GM12878 (cell line): ENCODE measurements at regions not wholly inside any gene's neighbourhood (a gene's known extent, or its start where the extent isn't known, plus 50 kb on each side); places are given as distances from the start of the nearest gene placed in this dataset.

Experiments
- ATAC-seq: fragments of 200-7000 bp; cut with Tn5 transposase; 3 replicates; pipeline ENCODE4 v1.9.1; 2020; ENCODE audit warnings: mild to moderate bottlenecking, moderate library complexity
- BruUV-seq: library from RNA; stranded (reverse); fragments of 400-500 nt; replicated peaks from 2 replicates; lab custom pipeline; 2021; lab: Mats Ljungman, UMichigan
- CTCF ChIA-PET: fragments of 300-600 bp; sonication (Branson Sonifier 250); formaldehyde crosslinking; extraction: SDS; loops from one replicate; lab custom pipeline; 2021; ENCODE audit warnings: inconsistent platforms; lab: Yijun Ruan, JAX
- POLR2A ChIA-PET: fragments of 350-600 bp; formaldehyde crosslinking; extraction: SDS; loops from one replicate; lab custom pipeline; 2021; ENCODE audit warnings: inconsistent platforms; lab: Charles Lee
- RAD21 ChIA-PET: fragments of 300-600 bp; sonication (Branson Sonifier 250); formaldehyde crosslinking; loops from one replicate; lab custom pipeline; 2023; ENCODE audit warnings: antibody characterized with exemption; ENCODE audit not compliant: unreplicated experiment; lab: Charles Lee
- SMC1A ChIA-PET: fragments of 300-600 bp; sonication (Branson Sonifier 250); formaldehyde crosslinking; loops from one replicate; lab custom pipeline; 2023; ENCODE audit not compliant: unreplicated experiment, uncharacterized antibody; lab: Charles Lee
- DNase-seq: peaks from one replicate; pipeline ENCODE4 v3.0.0-alpha.2; 2011; ENCODE audit warnings: low read depth, low spot score
- FAIRE-seq: peaks from 3 replicates; lab custom pipeline; 2011; peaks lifted over from hg19 to GRCh38; lab: Jason Lieb, UNC
- H2AFZ ChIP-seq: 2 replicates; pipeline ENCODE4 v1.6.0; 2011; ENCODE audit warnings: low read depth, low read length, control low read depth; ENCODE audit not compliant: control insufficient read depth
- H3K27ac ChIP-seq: 2 replicates; pipeline ENCODE4 v1.5.1; 2011; ENCODE audit warnings: control low read depth; ENCODE audit not compliant: control insufficient read depth, insufficient read depth
- H3K27me3 ChIP-seq, 2 experiments: replicated peaks in 1 of 2; 2 replicates each; pipeline versions ENCODE4 v1.6.0 to v1.6.1; 2011; ENCODE audit warnings: low read length in 1 of 2; ENCODE audit not compliant: control insufficient read depth in 2 of 2, insufficient read depth in 2 of 2
- H3K36me3 ChIP-seq, 2 experiments: 2 replicates each; pipeline ENCODE4 v1.5.1; 2011; ENCODE audit warnings: low read length in 1 of 2; ENCODE audit not compliant: control insufficient read depth in 2 of 2, insufficient read depth in 2 of 2
- H3K4me1 ChIP-seq: 2 replicates; pipeline ENCODE4 v1.6.1; 2011; ENCODE audit warnings: mild to moderate bottlenecking, low read length, moderate library complexity, mixed read lengths; ENCODE audit not compliant: control insufficient read depth, insufficient read depth
- H3K4me2 ChIP-seq: 2 replicates; pipeline ENCODE4 v1.6.0; 2011; ENCODE audit warnings: control low read depth; ENCODE audit not compliant: control insufficient read depth, insufficient read depth
- H3K4me3 ChIP-seq: fragments of 200-600 bp; sonication (generic); 2 replicates; pipeline ENCODE4 v1.5.1; 2016
- H3K79me2 ChIP-seq: 2 replicates; pipeline ENCODE4 v1.6.0; 2011; ENCODE audit warnings: low read length; ENCODE audit not compliant: control insufficient read depth, insufficient read depth
- H3K9ac ChIP-seq: 2 replicates; pipeline ENCODE4 v1.8.0; 2011; ENCODE audit warnings: low read length, control low read depth, mixed read lengths; ENCODE audit not compliant: control insufficient read depth, insufficient read depth
- H3K9me3 ChIP-seq: replicated peaks from 3 replicates; pipeline ENCODE4 v1.5.1; 2011; ENCODE audit warnings: mild to moderate bottlenecking, low read length; ENCODE audit not compliant: control insufficient read depth, insufficient read depth
- H4K20me1 ChIP-seq: 2 replicates; pipeline ENCODE4 v1.6.0; 2011; ENCODE audit not compliant: control insufficient read depth, insufficient read depth
- CEBPB ChIP-seq, 2 experiments: fragments of 150-350 bp in 1 of 2; IDR thresholded peaks; 2 replicates each; pipeline ENCODE4 v1.6.1; 2012 to 2014; ENCODE audit warnings: low read depth in 2 of 2, low read length in 2 of 2, borderline replicate concordance in 1 of 2, inconsistent platforms in 1 of 2
- EZH2 ChIP-seq: IDR thresholded peaks from 2 replicates; pipeline ENCODE4 v1.6.1; 2012; ENCODE audit warnings: low read depth, mild to moderate bottlenecking, control low read depth, inconsistent platforms, low read length, borderline replicate concordance; ENCODE audit not compliant: control insufficient read depth
- HDAC6 ChIP-seq: fragments of 200-600 bp; sonication (generic); IDR thresholded peaks from one replicate; pipeline ENCODE4 v1.8.0; 2017; ENCODE audit warnings: antibody characterized with exemption; ENCODE audit not compliant: unreplicated experiment
- PAX5 ChIP-seq: IDR thresholded peaks from 2 replicates; pipeline ENCODE4 v1.6.1; 2011; ENCODE audit warnings: low read depth, low read length, borderline replicate concordance
- POLR2AphosphoS5 ChIP-seq: IDR thresholded peaks from 2 replicates; pipeline ENCODE4 v1.6.1; 2011; ENCODE audit warnings: mild to moderate bottlenecking, low read length, inconsistent platforms
- SUPT20H ChIP-seq: IDR thresholded peaks from 2 replicates; pipeline ENCODE4 v1.6.1; 2011; ENCODE audit warnings: low read depth, mild to moderate bottlenecking, low read length, moderate library complexity, borderline replicate concordance; ENCODE audit not compliant: control insufficient read depth
- WGBS: methylation state at CpG from one replicate; pipeline ENCODE4 v1.1.6; 2016; ENCODE audit warnings: low lambda C conversion rate; ENCODE audit not compliant: insufficient replicate concordance, insufficient coverage; ENCODE audit errors: missing lambda C conversion rate; 5-methylcytosine and 5-hydroxymethylcytosine counted together
- in situ Hi-C: fragments of 300-500 bp; cut with MboI; formaldehyde crosslinking; loops from 9 replicates; pipeline ENCODE4 v1.14.3; 2018; ENCODE audit warnings: mixed read lengths
- intact Hi-C: fragments of 100-400 bp; cut with micrococcal nuclease; formaldehyde crosslinking; loops from one replicate; pipeline ENCODE4 v1.14.2; 2022; ENCODE audit not compliant: unreplicated experiment
- TF ChIP-seq, protein P1 (sequence below): fragments of 450-650 bp; IDR thresholded peaks from 2 replicates; pipeline ENCODE4 v1.6.1; 2017; ENCODE audit warnings: antibody characterized with exemption, mild to moderate bottlenecking, moderate library complexity
- TF ChIP-seq, protein P2 (sequence below): IDR thresholded peaks from 2 replicates; pipeline ENCODE4 v1.6.1; 2012; ENCODE audit warnings: low read depth, low read length, improper control_type of control experiment
- TF ChIP-seq, protein P3 (sequence below): fragments of 150-350 bp; IDR thresholded peaks from 2 replicates; pipeline ENCODE4 v1.6.1; 2016; ENCODE audit warnings: low read depth, low read length
- TF ChIP-seq, protein P4 (sequence below): fragments of 450-650 bp; IDR thresholded peaks from 2 replicates; pipeline ENCODE4 v1.6.1; 2016; ENCODE audit warnings: mild to moderate bottlenecking

DNA sequence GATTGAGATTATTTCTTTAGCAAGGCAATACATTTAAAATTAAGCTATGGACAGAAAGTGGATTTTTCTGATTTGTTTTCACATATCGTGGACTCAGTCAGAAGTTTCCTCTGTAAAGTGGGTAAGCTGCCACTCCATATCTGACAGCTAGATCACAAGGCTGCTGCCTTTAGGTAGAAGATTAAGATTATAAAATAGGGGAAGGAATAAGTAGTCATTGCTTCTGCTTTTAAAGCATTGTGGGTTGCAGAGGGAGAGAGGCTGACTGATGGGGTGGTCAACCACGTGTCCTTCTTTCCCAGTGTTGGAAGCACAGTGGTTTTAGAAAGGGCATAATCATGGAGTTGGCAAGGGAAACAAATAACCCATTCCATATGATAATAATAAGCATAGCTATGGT, 74.3 kb upstream of the MOCS2 start (continued):
- TF ChIP-seq, protein P1, sequence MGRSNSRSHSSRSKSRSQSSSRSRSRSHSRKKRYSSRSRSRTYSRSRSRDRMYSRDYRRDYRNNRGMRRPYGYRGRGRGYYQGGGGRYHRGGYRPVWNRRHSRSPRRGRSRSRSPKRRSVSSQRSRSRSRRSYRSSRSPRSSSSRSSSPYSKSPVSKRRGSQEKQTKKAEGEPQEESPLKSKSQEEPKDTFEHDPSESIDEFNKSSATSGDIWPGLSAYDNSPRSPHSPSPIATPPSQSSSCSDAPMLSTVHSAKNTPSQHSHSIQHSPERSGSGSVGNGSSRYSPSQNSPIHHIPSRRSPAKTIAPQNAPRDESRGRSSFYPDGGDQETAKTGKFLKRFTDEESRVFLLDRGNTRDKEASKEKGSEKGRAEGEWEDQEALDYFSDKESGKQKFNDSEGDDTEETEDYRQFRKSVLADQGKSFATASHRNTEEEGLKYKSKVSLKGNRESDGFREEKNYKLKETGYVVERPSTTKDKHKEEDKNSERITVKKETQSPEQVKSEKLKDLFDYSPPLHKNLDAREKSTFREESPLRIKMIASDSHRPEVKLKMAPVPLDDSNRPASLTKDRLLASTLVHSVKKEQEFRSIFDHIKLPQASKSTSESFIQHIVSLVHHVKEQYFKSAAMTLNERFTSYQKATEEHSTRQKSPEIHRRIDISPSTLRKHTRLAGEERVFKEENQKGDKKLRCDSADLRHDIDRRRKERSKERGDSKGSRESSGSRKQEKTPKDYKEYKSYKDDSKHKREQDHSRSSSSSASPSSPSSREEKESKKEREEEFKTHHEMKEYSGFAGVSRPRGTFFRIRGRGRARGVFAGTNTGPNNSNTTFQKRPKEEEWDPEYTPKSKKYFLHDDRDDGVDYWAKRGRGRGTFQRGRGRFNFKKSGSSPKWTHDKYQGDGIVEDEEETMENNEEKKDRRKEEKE = no peak

DNA sequence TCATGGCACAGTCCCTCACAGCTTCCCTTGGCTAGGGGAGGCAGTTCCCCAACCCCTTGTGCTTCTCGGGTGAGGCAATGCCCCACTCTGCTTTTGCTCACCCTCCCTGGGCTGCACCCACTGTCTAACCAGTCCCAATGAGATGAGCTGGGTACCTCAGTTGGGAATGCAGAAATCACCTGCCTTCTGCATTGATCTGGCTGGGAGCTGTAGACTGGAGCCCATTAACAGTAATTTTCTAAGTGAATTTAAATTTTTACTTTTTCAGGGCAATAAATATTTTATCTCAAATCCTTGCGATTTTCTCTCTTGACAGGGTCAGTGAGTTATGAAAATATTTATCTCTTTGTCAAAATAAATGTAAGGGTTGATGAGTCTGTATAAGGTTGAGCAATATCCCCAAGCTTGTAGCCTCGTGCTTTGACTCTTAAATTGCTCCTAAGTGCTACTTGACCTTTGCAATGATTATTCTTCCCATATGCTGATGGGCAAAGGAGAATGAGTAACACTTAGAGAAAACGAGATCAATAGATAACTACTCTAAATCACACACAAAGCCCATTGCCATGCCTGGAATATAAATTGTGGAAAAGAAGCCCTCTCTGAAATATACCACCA, 82.1 kb upstream of the MOCS2 start:
- H3K36me3 ChIP-seq = no peaks in the 10 kb centered on the region
- H3K4me3 ChIP-seq = no peak overlapping the region
- 0% methylated on average over 4 of the region's 4 CpGs for WGBS
- no peaks in the 10 kb centered on the region for H3K4me1 ChIP-seq
- ChIA-PET POLR2A (no interaction called here), SMC1A (no interaction called here), CTCF (no interaction called here), RAD21 (no interaction called here)
- no peak for FAIRE-seq
- in situ Hi-C loops = no loop called here
- H2AFZ ChIP-seq = no peak overlapping the region
- no peak for DNase-seq
- no peak overlapping the region for H3K4me2 ChIP-seq
- no peak for ATAC-seq
- H3K27ac ChIP-seq = no peak overlapping the region
- no peaks in the 10 kb centered on the region for H3K9me3 ChIP-seq
- intact Hi-C loops = no loop called here
- no peaks in the 10 kb centered on the region for H4K20me1 ChIP-seq
- no peaks in the 10 kb centered on the region for H3K27me3 ChIP-seq
- H3K9ac ChIP-seq = no peak overlapping the region
- no peaks in the 10 kb centered on the region for H3K79me2 ChIP-seq
- no TSS peak for BruUV-seq
- TF ChIP-seq EZH2 (no peak), PAX5 (no peak), CEBPB (IDR thresholded peaks at IDR 0.05; ENCODE audit: borderline replicate concordance in 1 of 2, low read depth in 2 of 2, low read length in 2 of 2) (no peak), POLR2AphosphoS5 (no peak), SUPT20H (no peak), HDAC6 (no peak)
- TF ChIP-seq, protein P2, sequence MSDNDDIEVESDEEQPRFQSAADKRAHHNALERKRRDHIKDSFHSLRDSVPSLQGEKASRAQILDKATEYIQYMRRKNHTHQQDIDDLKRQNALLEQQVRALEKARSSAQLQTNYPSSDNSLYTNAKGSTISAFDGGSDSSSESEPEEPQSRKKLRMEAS = no peak
- TF ChIP-seq, protein P3, sequence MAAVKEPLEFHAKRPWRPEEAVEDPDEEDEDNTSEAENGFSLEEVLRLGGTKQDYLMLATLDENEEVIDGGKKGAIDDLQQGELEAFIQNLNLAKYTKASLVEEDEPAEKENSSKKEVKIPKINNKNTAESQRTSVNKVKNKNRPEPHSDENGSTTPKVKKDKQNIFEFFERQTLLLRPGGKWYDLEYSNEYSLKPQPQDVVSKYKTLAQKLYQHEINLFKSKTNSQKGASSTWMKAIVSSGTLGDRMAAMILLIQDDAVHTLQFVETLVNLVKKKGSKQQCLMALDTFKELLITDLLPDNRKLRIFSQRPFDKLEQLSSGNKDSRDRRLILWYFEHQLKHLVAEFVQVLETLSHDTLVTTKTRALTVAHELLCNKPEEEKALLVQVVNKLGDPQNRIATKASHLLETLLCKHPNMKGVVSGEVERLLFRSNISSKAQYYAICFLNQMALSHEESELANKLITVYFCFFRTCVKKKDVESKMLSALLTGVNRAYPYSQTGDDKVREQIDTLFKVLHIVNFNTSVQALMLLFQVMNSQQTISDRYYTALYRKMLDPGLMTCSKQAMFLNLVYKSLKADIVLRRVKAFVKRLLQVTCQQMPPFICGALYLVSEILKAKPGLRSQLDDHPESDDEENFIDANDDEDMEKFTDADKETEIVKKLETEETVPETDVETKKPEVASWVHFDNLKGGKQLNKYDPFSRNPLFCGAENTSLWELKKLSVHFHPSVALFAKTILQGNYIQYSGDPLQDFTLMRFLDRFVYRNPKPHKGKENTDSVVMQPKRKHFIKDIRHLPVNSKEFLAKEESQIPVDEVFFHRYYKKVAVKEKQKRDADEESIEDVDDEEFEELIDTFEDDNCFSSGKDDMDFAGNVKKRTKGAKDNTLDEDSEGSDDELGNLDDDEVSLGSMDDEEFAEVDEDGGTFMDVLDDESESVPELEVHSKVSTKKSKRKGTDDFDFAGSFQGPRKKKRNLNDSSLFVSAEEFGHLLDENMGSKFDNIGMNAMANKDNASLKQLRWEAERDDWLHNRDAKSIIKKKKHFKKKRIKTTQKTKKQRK = no peak
- TF ChIP-seq, protein P4, sequence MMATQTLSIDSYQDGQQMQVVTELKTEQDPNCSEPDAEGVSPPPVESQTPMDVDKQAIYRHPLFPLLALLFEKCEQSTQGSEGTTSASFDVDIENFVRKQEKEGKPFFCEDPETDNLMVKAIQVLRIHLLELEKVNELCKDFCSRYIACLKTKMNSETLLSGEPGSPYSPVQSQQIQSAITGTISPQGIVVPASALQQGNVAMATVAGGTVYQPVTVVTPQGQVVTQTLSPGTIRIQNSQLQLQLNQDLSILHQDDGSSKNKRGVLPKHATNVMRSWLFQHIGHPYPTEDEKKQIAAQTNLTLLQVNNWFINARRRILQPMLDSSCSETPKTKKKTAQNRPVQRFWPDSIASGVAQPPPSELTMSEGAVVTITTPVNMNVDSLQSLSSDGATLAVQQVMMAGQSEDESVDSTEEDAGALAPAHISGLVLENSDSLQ = no peak
